ENCODE measurements at regions not wholly inside any gene's neighbourhood (a gene's known extent, or its start where the extent isn't known, plus 50 kb on each side); places are given as distances from the start of the nearest gene placed in this dataset.

DNA sequence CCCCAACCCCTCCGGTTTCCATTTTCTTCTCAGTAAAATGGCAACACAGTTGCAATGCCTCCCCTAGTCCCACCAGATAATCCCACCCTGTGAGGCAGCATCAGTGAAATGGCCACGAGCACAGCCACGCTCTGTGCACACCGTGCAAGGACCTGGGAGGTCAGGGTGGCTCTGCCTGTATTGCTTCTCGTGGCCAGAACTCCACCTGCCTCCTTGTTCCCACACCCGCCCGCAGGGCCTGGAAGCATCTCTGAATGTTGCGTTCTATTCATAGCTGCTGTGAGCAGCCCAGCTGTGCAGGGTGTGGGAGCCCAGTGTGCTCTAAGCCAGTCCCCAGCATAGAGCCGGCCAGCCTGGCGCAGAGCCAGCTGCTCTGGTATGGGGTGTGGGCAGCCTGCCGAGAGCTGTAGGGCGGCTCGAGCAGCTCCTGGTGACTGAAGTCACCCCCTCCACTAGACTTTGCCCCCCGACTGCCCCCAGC, 161.1 kb downstream of the DLL1 start:
- TF ChIP-seq, protein P1, sequence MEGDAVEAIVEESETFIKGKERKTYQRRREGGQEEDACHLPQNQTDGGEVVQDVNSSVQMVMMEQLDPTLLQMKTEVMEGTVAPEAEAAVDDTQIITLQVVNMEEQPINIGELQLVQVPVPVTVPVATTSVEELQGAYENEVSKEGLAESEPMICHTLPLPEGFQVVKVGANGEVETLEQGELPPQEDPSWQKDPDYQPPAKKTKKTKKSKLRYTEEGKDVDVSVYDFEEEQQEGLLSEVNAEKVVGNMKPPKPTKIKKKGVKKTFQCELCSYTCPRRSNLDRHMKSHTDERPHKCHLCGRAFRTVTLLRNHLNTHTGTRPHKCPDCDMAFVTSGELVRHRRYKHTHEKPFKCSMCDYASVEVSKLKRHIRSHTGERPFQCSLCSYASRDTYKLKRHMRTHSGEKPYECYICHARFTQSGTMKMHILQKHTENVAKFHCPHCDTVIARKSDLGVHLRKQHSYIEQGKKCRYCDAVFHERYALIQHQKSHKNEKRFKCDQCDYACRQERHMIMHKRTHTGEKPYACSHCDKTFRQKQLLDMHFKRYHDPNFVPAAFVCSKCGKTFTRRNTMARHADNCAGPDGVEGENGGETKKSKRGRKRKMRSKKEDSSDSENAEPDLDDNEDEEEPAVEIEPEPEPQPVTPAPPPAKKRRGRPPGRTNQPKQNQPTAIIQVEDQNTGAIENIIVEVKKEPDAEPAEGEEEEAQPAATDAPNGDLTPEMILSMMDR (IDR thresholded peaks at IDR 0.05), result no peak
- TF ChIP-seq NR3C1 (CRISPR knock-in tag; conservative IDR thresholded peaks at IDR 0.05; ENCODE audit: low read depth), result no peak
- no peak for TF ChIP-seq SMAD3 (CRISPR knock-in tag; IDR thresholded peaks at IDR 0.05; ENCODE audit: borderline replicate concordance)
- TF ChIP-seq, protein P2, sequence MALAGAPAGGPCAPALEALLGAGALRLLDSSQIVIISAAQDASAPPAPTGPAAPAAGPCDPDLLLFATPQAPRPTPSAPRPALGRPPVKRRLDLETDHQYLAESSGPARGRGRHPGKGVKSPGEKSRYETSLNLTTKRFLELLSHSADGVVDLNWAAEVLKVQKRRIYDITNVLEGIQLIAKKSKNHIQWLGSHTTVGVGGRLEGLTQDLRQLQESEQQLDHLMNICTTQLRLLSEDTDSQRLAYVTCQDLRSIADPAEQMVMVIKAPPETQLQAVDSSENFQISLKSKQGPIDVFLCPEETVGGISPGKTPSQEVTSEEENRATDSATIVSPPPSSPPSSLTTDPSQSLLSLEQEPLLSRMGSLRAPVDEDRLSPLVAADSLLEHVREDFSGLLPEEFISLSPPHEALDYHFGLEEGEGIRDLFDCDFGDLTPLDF (CRISPR knock-in tag; IDR thresholded peaks at IDR 0.05), result no peak
- TF ChIP-seq, protein P3, sequence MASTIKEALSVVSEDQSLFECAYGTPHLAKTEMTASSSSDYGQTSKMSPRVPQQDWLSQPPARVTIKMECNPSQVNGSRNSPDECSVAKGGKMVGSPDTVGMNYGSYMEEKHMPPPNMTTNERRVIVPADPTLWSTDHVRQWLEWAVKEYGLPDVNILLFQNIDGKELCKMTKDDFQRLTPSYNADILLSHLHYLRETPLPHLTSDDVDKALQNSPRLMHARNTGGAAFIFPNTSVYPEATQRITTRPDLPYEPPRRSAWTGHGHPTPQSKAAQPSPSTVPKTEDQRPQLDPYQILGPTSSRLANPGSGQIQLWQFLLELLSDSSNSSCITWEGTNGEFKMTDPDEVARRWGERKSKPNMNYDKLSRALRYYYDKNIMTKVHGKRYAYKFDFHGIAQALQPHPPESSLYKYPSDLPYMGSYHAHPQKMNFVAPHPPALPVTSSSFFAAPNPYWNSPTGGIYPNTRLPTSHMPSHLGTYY (CRISPR knock-in tag; IDR thresholded peaks at IDR 0.05), result no peak
- TF ChIP-seq OVOL2 (CRISPR knock-in tag; IDR thresholded peaks at IDR 0.05; ENCODE audit: borderline replicate concordance), result no peak

Measured in WTC11 (cell line).